GM21619 (cell line): ENCODE measurements at regions not wholly inside any gene's neighbourhood (a gene's known extent, or its start where the extent isn't known, plus 50 kb on each side); places are given as distances from the start of the nearest gene placed in this dataset.

ENCODE experiments used
- ATAC-seq: cut with Tn5 transposase; IDR thresholded peaks from one replicate; pipeline ENCODE4 v1.9.1; 2021; ENCODE audit not compliant: unreplicated experiment

DNA sequence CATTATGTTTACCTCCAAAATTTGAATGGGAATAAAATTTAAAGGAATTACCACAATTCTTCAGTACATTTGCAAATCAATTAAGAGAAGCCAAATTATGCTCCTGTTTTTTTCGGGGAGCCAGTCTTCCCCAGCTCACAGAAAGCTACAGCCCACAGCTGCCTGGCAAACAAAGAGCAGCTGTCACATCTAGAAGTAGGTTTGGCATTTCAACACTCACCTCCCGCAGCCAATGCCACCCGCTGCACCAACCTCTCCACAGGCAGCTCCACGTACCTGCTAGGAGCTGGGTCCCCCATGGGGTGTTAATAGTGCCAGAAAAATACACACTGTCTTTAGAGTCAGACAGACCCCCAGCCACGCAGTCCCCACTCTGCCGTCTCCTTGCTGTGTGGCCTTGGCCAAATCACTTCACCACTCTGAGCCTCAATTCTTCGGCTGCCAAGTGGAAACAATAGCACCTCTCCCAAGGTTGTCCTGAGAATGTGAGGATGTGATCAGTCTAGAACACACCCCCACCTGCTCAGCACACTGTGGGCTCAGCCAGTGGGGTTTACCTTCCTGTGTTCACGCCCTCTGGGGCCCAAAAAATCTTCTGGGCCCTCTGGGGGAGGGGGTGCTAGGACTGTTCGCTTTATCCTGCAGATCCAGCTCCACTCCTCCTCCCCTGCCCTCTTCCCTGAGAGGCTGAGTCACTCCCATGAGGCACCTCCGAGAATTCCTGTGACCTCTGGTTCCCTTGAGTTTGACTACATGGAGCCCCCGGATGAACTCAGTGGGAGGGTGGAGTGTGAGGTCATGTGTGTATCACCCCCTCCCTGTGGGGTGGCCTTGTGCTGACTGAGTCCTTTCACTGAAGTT is 204.3 kb upstream of the GRIK3 start:
- ATAC-seq = no peak

DNA sequence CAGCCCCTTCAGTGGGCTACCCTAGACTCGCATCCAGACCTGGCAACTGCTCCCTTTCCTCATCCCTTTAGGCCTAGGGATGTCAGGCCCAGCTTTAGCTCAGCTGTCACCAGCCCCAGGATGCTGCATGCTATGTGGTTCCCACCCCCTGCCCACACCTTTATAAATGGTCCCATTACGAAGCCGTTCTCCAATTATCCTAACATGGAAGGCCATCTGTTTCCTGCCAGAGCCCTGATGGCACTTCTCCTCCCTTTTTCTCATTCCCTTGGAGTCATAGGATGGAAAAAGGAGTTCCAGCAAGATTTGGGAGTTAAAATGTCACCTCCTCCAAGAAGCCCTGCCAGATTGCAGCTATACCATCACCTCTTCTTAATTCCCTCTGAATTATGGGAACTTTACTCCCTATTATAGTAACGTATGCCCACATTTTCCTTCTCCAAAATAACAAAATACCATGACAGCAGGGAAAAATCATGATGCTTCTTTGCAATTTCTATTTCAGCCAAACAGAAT is 205.0 kb upstream of the GRIK3 start:
- no peak for ATAC-seq

DNA sequence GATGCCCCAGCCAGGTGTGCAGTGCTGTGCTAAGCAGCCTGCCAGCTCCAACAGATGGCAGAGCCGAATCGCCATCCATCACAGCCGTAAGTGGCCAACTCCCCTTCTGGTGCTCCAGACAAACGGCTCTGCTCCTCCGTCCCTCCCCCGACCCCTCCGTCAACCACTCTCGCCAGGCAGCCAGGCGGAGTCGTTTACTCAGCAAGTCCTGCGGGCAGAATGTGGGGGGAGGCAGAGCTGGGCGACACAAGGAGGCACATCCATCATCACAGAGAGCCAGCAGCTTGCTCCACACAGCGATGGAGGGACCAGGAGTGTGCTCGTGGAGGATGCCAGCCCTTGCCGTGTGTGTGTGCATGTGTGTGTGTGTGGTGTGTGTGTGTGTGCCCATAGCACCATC is 206.6 kb upstream of the GRIK3 start:
- no peak for ATAC-seq

DNA sequence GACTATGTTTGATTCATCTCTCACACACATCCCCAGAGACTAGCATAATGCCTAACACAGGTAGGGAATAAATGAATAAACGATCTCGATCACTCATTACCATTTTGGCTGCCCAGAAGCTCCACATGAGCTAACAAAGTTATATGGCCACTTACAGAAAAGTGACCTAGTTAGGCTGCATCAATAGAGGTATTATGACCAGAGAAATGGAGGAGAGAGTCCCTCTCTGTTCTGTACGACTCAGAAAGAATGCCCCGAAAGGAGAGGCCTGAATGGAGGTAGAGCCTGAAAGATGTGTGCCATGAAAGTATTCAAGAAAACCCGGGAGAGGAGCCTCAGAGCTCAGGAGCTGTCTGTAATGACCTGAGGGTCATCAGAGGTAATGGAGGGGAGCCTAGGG is 208.2 kb upstream of the GRIK3 start:
- ATAC-seq = no peak

DNA sequence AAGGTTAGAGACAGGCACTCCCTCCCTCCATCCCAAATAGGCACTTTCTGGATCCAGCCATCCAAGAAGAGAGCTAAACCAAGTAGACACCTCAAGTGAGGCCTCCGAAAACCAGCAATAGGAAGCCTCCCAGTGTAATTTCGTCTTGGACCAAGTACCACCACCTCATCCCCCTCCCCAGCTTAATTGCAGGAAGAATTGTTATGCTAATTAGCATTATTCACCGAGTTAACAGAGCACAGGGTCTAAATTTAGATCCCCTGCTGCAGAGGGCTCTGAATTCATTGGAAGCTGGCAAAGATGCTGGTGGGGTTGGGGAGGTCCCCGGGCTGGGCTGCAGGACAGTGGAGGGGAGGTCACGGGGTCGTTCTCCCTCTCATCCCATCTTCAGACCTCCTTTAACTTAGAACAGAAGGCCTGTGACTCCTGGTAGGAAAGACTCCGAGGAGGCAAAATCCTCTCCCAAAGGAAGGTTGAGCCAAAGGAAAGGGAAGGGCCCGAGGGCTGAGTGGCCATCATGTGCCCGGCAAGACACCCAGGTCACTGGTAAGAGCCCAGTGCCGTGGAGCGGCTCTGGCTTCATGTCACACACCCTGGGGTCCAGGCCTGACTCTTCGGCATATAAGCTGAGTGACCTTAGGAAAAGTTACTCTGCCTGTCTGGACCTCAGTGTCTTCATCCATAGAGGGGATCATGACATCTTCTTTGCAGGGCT is 209.2 kb upstream of the GRIK3 start:
- ATAC-seq = no peak

DNA sequence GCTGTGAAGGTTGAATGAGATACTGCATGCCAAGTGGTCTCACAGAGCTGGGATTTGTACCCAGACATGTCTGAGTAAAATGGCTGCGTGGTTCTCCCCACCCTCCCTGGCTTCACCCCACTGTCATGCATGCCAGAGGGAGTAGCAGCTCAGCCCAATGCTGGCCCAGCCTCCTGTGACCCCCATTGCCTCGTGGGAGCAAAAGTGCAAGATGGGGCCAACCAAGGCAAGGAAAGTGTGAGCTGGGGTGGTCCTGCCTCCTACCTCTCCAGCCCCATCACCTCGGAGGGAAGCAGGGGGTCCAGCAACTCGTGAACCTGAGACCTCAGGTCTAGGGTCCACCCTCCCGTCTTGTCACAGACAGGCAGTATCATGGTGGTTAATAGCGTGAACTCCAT is 209.8 kb upstream of the GRIK3 start:
- ATAC-seq = no peak

DNA sequence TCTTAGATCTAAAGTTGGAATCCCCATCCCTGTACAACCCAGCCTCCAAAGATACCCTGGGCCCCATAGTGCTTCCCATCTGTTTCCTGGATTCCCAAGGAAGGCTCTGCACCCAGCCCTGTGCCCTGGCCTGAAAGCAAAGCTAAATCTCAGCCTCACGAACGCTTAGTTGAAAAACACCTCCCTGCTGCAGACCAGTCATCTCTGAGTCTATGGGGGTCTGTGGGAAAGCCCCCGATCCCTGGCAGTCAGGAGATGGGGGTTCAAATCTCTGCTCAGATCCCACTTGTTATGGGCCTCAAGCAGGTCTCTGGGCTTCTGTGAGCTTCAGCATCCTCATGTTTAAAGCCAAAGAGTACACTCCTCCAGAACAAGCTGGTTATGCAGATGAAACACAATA is 210.5 kb upstream of the GRIK3 start:
- no peak for ATAC-seq

DNA sequence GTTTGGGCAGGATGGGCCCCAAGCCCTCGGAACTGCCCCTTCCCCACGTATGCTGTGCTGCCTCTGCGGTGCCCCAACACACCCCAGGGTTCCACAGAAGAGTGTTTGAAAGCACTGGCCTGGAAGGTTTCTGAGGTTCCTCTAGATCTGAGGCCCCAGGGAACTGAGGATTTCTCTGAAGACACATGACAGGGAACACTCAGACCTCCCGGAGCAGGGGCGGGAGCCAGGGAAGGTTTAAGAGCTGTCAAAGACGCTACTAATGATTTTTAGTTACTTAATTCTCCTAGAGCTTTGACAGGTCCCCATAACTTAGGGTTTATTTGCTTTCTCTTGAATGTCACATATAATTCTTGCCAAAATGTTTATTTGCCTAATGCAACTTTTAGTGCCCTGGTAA is 212.3 kb upstream of the GRIK3 start:
- ATAC-seq = no peak

DNA sequence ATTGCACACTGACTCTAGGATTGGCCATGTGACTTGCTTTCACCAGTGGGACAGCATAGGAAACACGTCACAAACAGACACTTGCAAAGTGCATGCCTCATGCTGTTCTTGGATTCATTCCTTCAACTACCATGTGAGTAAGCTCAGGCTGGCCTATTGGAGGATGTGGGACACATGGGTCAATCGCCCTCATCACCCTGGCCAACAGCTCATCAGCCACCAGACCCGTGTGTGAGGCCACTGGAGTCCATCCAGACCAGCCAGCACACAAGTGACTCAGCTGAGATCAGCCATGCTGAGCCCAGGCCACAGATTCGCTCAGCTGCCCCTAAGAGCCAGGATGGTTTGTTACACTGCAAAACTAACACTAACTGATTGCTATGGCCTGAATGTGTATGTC is 216.1 kb upstream of the GRIK3 start:
- no peak for ATAC-seq

DNA sequence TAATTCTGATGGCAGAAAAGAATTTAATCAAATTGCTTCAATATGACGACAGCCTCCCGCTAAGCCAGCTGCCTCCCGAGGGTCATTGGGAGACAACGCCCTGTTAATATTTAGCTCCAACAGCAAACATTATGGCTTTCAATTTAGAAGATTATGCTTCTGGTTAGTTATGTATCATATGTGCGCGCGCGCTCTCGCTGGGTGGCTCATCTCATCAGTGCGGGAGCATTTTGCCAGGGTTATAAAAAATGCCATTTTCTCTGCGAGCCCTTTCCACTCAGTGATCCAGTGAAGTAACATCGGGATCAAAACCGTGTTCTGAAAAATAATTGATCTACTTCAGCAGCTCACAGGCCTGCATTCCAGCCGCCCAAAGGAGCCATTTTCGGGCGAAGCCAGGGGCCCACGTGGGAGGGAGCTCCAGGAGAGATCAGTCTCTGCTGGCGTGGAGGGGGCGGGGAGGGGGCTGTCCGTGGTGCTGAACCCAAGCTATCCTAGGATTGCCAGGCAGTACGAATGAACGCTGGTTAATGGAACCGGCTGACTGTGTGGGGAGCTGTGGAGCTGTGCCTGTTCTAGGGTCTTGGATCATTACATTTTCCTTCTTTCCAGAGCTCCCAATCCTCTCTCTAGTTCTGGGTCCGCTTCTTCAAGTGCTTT is 219.1 kb upstream of the ZC3H12A start:
- ATAC-seq = no peak

DNA sequence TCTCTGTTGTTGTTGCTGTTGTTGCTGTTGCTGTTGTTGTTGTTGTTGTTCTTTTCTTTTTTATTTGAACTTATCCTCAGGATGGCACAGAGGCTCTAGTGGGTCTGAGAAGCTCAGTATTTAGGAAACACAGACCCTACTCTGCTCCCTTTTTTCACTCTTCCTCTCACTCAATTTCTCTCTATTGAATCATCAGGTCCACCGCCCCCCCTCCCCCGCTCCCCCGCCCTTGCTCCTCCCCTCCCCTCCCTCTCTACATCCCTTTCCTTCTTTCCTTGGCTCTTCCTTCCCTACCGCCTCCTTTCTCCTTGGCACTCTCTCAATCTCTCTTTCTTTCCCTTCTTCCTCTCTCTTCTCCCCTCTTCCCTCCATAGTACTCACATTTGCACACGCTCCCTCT is 218.5 kb upstream of the ZC3H12A start:
- no peak for ATAC-seq

DNA sequence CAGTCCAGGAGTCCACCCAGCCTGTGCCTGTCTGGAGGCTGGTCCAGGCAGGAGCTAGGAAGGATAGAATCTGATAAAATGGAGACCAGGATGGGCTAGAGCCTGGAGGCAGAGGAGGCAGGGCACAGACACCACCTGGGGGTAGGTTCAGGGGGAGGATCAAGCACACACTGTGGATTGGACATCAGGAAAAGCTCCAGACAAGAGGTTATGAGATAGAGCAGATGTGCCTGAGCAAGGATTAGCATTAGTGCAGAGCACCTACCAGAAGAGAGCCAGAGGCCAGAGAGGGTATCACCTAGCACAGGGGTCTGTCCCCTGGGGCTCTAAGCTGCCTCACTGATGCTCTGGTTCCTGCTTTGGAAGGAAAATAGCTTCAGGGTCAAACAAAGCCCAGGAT is 216.7 kb upstream of the ZC3H12A start:
- no peak for ATAC-seq

DNA sequence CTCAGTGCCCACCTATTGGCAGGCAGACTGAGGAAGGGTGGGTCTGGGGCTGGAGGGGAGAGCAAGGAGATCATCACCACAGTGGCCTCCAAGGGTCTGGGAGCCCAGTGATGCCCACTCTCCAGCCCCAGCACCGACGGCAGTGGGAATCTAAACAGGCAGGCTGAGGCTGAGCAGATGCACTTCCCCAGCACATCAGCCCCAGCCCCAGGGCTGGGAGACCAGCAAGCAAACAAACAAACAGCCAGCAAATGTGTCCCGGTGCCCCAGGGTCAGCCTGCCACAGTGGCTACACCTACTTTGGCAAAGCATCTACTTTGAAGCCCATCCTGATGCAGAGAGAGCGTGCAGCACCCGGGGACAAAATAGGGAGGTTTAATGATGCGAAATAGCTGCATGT is 216.3 kb upstream of the ZC3H12A start:
- no peak for ATAC-seq

DNA sequence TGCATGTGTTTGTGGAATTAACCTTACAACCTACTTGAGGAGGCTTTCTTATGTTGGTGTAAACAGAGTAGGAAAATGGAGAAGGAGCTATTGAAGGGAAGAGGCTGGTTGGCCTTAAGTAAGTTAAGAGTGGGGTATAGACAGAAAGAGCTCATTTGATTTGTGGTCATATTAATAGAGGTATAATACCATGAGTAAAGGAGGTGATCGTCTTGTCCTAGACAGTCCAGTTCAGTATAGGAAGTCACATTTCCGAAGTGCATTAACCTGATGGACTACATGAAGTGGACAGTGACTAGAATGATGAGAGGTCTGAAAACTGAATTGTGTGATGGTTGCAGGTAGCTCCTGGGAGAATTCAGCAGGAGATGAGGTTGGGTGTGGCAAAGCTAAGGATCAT is 215.4 kb upstream of the ZC3H12A start:
- ATAC-seq = no peak

DNA sequence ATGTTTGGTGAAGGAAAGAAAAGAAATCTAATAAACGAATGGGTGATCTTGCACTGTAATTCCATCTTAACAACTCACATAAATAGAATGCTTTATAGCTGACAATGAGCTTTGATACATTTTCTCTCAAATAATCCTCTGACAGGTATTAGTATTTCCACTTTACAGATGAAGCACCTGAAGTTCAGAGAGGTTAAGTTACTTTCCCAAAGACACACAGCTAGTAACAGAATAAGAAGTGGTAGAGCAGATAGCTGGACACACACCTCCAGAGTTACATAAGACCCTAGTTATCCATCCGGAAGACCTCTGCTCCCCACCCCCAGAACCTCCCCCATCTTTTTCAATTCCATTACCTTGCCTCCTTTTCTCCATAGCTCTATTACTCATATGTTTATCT is 213.3 kb upstream of the ZC3H12A start:
- ATAC-seq = no peak

DNA sequence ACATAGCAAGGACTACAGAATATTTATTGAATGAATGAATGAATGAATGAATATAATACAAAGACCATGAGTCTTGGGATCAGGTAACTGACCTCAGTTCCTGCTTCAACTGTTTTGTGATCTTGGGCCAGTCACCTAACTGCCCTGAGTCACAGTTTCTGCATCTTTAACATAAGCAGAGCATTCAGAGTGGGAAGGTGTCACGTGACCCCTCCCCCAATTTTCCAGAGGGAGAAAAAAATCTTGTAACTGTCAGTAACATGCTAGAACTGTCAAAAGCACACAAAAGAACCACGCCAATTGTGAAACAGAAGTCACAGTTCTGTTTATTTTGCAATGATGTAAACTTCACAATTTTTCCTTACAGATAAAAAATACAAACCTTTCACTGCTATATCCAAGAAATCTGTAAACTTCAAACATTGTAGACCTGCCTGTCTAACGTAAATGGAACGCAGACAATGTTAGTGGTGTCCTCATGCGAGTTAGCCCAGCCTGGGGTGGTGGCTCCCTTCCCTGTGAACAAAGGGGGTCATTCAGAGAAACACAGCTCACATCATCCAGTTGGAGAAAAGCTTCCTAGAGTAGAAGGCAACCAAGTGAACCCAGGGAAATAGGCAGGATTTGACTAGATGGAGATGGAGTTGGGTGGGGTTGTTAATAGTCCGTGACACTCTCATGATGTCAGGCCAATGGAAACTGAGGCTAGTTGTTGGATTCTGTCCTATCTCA is 211.8 kb upstream of the ZC3H12A start:
- ATAC-seq = no peak

DNA sequence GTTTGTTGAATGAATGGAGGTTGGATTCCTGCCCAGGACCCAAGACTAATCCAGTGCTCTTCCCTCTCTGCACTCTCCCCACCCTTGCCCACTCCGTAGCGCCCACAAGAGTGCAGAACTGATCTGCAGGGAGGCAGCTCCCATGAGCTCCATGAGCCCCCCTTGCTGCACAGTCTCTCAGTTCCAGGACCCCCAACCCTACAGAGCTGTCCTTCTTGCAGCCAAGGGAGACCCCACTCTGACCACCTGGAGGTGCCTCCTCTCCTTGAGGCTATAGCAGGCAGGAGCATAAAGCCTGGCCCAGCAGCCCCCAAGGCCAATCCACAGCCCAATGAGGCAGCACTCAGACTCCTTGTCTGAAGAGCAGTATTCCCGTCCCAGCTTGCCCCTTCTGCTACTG is 209.2 kb upstream of the ZC3H12A start:
- no peak for ATAC-seq

DNA sequence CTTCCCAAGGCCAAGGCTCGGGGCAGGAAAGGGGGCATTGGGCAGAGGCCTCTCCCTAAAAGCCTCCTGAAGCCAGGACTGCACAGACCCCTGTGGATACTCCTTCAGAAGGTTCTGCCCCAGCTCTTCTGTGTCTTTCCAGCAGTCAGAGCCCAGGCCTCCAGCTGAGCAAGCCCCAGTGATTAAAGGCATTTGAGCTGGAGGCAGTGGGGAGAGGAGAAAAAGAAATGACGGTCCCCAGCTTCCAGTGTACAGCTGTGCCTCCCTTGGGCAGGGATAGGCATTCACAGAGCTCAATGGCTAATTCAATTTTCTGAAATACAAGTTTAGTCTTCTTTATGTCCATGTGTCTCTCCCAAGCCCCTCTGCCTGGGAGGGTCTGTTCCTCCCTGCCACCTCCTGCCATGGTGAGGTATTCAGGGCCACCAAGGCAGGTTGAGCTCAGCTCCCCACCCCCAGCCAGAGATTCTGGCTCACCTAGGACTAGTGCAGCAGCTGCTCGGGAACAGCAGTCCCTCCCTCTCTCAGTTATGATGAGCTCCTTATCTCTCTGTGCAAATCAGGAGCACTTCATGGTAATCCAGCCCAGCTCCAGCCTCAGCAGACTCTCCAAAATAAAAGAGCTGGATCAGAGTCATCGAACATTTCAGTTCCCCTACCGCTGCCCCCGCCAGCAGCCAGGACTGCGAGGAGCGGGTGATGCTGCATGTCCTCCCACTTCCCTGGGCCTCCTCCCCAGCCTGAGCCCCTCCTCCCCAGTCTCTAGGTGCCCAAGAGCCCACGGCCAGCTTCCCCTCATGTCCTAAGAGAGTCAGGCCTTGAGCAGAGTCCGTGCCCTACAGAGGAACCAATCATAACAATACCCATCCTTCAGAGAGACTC is 208.4 kb upstream of the ZC3H12A start:
- no peak for ATAC-seq

DNA sequence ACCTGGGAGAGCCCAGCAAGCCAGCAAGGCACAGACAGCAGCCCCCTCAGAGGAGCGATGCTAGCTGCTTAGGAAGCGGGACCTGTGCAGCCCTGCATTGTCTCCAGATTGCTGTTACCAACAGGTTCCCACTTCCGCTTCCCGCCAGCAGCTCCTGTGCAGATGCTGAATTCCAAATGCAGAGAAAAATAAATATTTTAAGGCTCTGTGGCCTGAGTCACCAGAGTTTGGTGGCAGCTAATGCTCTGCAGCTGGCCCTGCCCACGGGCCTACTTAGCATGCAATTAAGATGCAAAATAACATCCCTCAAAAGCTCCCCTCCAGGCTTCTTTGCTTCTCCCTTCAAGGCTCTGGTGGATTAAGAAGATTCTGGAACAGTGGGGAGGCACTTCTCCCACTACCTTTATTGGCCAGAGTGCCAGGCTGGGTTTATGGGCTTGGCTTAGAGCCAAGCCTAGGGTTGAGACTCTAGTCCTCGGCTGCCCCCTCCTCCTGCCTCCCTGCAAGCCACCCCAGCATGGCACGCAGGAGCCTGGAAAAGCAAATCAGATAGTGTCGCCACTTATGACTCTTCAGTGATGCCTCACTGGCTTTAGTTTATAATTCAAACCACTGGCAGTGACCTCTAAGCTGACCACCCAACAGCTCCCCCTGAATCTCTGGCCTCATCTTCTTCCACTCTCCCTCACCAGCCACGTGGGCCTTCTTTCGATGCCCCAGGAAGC is 207.1 kb upstream of the ZC3H12A start:
- no peak for ATAC-seq

DNA sequence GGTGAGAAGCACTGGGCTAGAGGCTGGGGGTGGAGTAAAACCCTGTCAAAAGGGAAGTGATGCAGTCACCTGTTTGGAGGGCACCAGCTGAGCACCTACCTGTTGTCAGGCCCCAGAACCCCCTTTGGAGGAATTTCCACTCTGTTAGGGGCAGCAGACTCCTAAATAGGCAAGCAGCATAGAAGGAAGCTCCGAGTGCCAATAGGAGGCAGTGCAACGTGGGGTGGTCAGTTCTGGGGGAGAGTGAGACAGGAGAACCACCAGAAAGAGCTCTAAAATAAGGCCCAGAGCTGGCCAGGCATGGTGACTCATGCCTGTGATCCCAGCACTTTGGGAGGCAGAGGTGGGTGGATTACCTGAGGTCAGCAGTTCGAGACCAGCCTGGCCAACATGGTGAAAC is 203.7 kb upstream of the ZC3H12A start:
- ATAC-seq = no peak
